HT1080 (cell line): ENCODE measurements at regions not wholly inside any gene's neighbourhood (a gene's known extent, or its start where the extent isn't known, plus 50 kb on each side); places are given as distances from the start of the nearest gene placed in this dataset.

Experiments
- DNase-seq: peaks from one replicate; pipeline ENCODE4 v3.0.0-alpha.2; 2015; ENCODE audit warnings: low read depth

GRCh38 chr2:103268841-103269498 lies 507.1 kb downstream of the TMEM182 start:
- no peak for DNase-seq

- no peak for DNase-seq
These were observed 515.0 kb downstream of the TMEM182 start for GRCh38 chr2:103276869-103277268.

DNA sequence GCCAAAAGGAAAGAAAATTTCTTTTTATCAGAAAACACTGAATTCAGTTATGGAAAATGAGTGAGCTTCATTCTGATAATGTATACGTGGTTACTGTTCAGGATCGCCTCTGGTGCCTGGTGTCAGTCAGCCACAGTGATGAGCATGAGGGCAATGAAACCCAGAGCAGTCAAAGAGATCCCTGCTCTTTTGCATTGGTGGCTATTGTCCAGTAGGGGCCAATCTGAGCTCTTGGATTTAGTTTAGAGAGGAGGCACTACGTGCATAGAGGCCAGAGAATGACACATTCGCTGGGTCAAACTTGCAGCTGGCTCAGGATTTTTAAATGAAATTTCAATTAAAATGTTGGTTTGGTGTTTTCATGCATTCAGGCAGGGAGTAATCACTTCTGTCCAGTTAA lies 522.9 kb downstream of the TMEM182 start:
- DNase-seq, result no peak

- no peak for DNase-seq
These were observed 523.5 kb downstream of the TMEM182 start for GRCh38 chr2:103285354-103285753.

GRCh38 chr2:103287746-103288145 lies 525.9 kb downstream of the TMEM182 start:
- DNase-seq, result no peak

- DNase-seq, result no peak
These were observed 526.9 kb downstream of the TMEM182 start for GRCh38 chr2:103288696-103289095.

DNA sequence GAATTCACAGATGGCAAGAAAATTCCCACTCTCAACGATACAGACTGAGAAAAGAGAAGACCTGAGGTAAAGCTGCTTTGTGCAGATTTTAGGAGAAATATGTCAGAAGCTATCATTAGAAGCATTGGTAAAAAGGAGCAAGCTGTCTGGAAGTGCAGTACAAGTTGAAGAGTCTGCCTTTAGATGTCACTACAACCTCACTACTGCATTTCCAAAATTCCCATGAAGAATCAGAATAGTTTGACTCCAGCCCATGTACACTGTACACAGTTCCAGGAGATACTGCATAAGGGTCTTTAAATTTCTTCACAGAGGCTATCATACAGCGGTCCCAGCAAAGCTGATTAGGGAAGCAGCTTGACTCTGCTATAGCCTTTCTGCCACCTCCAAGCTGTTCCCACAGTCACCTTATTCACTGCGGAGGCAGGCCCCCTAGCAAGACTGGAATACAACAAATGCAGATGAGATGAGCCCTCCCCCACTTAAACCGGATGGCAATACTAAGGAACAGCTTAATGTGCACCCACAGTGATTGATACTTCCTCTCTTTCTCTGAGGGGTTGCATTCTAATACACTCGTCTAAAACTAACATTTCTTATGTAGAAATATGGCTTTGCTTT lies 527.4 kb downstream of the TMEM182 start:
- no peak for DNase-seq

- no peak for DNase-seq
These were observed 530.7 kb downstream of the TMEM182 start for GRCh38 chr2:103292573-103292972.

DNA sequence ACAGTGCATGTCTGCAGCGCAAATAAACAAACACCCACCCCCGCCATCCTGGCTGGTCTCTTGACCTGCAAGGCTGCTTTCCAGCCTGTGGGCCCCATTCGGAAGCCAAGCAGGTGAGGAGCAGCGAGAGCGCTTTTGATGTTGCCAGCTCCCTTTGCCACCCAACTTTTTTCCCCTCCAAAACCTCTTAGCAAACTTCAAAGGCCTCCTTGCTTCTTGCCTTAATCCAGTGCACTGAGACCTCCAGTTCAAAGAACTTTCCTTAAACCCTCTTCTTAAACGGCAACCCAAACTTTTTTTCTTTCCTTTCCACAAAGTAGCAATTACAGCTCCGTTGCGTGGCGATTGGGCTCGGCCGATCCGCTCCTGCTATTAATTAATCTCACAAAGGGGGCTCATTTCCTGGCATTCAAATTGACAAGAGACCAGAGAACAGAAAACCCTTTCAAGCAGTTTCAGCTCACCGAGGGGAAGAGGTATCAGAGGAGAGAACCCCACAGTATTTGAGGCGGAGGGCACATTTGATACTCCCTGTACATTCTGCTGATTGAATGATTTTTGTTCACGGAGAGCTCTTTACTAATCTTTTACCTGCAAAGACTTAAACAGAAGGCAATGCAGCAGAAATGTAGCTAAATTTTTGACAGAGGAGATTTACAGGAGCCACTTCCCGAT lies 531.4 kb downstream of the TMEM182 start:
- DNase-seq, result no peak

DNA sequence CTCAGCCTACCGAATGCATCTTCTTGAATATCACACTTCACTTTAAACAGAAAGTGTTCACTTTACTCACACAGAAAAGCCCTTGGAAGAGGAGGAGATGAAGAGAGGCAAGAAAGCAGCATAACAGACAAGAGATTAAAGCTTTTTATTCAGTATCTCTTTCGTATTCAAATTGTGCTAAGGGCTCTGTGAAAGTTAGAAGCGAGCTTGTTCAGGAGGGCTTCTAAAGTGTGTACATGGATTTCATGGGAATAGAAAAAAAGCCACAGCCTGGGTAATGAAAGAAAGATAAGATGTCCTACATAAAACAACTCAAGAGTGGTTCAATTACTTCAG lies 531.9 kb downstream of the TMEM182 start:
- no peak for DNase-seq

GRCh38 chr2:103294420-103294819 lies 532.6 kb downstream of the TMEM182 start:
- DNase-seq, result no peak

- DNase-seq, result no peak
These were observed 533.8 kb downstream of the TMEM182 start for GRCh38 chr2:103295591-103295990.

- no peak for DNase-seq
These were observed 562.8 kb downstream of the TMEM182 start for GRCh38 chr2:103324671-103325070.

DNA sequence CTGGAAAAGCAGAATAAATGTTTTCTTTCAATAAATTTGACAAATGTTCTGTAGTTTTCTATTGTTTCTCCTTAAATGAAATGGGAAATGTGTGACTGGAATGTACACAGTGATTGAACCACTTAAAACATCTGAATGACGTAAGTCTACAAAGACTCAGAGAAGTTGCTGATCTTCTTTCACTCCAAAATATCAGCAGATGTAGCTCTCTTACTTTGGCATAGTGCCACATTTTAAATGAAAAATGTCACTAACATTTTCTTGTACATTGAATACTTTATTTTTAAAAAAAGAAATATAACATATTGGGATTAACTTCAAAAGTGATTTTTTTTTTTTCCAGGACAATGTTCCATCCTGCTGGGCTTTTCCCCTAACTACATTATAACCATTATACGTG lies 565.6 kb downstream of the TMEM182 start:
- no peak for DNase-seq

DNA sequence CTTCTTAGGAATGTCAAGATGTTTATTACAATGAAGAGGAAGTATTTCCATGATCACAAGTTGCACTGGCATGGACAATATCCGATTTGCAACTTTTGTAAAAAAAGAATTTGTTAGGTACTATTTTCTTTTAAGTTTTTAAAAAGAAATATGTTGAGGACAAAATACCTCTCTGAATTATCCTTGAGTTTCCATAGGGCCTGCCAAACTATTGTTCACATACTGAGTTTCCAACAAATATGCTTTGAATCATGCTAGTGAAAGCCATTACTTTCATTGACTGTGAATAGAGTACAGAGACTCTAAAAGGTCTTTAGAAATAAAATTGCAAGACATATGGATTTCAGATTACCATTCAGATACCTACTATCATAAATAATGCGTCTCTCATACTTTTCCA lies 566.1 kb downstream of the TMEM182 start:
- no peak for DNase-seq

- no peak for DNase-seq
These were observed 573.6 kb downstream of the TMEM182 start for GRCh38 chr2:103335403-103335802.

DNA sequence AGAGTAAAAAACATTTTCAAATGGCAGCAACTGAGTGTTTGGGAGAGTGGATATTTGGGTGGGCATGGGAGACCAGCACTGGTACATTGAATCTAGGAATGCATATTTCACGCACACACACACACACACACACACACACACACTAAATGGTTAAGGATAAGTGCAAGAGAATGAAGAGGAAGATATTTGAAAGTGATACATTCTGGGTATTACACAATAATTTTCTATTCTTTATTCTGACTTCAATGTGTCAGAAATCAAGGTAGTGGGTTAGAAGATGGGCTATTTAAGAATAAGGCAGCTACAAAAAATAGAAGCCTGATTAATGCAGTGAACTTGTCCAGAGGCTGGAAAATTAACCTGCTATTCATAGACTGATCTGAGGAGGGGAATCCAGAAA lies 577.0 kb downstream of the TMEM182 start:
- no peak for DNase-seq

DNA sequence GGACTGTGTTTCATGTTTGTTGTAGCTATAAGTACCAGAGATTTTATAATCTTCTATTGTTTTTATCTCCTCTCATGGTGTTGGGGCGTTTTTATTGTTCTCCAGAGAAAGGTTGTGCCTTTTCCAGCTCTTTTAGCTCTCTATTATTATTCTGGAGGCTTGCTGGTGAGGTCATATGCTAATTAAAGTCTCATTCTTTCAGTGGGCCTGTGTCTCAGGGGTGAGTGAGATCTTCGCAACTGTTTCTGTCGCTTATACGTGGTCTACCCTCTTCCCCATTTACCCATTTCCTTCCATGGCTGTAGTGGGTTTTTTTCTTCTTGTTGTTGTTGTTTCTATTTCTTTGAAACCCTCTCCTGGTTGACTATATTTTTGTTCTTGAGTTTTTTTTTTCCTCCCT lies 584.9 kb downstream of the TMEM182 start:
- no peak for DNase-seq

DNA sequence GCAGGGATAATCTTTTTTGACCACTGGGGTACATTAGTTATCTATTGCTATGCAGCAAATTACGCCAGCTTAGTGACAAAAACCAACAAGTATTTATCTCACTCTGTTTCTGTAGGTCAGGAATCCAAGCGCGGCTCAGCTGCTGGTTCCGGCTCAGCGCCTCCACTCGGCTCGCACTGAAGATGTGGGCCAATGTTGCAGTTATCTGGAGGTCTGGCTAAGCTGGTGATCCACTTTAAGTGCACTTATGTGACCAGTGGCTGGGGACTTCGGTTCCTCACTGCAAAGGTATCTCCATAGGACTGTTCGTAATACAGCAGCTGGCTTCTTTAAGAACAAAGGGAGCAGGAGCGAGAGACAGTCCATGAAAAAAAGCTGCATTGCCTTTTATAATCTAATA lies 591.9 kb downstream of the TMEM182 start:
- DNase-seq, result no peak

DNA sequence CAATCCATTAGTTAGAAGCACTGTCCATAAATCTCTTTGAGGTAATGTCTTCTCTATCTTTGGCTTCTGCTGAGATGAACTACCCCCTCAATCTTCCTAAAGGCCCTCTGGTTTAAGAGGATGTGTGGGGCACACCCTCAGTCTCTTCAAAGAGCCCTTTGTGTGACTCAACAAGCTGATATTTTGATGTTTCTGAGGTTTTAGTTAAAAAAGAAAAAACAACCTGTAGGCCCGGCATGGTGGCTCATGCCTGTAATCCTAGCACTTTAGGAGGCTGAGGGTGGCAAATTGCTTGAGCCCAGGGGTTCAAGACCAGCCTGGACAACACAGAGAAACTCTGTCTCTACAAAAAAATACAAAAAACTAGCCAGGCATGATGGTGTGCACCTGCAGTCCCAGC lies 593.5 kb downstream of the TMEM182 start:
- peak; percentile 51 for DNase-seq

GRCh38 chr2:103361712-103362111 lies 599.9 kb downstream of the TMEM182 start:
- DNase-seq, result no peak

DNA sequence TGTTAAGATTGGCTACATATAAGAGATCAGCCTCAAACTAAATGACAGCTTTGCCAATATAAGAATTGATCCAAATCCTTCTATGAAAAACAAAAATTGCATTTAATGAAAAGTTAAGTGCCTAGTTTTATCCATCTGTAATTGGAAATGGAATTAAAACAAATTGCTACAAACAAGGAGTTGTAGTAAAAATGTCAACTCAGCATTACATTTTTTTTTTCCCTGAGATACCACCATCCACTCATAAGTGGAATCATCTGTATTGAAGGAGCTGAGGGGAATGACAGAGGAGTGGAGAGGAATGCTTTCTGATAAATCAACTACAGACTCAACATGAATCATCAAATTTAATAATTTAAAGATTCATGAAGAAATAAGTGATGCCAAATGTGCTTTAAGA lies 601.8 kb downstream of the TMEM182 start:
- no peak for DNase-seq

GRCh38 chr2:103364177-103364576 lies 602.3 kb downstream of the TMEM182 start:
- DNase-seq, result no peak
